ENCODE measurements at regions not wholly inside any gene's neighbourhood (a gene's known extent, or its start where the extent isn't known, plus 50 kb on each side); places are given as distances from the start of the nearest gene placed in this dataset.
"Not testable (repeated sequence)": the region's sequence is repeated elsewhere in the genome, so short reads cannot be mapped to it uniquely, and the experiment has no call there.

DNA sequence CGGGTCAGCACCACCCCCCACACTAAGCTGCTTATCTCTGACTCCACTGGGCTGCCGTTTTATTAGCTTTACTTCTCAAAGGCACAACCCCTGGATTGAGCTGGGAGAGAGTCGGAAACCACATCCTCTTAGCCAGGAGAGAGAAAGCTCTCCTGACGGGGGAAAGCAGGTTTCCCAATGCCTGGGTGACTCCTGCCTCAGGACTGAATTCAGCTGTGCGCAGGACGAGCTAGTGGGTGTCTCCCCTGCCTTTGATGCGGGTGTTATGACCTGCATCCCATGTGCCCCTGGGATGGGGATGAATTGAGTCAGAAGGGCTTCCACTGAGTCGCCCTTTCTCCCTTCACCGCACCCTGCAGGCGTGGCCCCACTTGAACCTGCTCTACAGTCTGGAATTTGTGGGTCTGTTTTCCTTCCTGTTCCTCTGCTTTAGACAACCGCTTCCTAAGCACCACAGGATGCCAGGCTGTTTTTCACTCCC, 819.2 kb upstream of the EEF2KMT start:
- no peak for DNase-seq (ENCODE audit: low read depth in 3 of 3)

DNA sequence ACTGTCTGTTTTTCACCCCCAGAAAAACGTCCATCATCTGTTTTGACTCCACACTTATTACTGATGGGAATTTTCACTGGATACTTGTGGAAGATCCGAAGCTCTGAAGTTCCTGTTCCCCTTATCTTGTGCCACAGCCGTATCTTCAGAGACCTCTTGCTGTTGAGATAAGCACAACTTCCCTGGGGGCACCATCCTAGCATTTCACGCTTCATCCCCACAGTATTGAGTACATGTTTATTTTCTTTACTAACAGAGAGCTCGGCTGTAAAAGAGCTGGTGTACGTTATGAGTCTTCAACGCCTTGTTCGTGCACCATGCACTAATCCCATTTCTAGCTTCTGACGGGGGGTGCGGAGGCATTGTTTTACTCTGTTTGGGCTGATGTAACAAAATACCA, 813.6 kb upstream of the EEF2KMT start:
- DNase-seq (ENCODE audit: low read depth in 3 of 3), result no peak

DNA sequence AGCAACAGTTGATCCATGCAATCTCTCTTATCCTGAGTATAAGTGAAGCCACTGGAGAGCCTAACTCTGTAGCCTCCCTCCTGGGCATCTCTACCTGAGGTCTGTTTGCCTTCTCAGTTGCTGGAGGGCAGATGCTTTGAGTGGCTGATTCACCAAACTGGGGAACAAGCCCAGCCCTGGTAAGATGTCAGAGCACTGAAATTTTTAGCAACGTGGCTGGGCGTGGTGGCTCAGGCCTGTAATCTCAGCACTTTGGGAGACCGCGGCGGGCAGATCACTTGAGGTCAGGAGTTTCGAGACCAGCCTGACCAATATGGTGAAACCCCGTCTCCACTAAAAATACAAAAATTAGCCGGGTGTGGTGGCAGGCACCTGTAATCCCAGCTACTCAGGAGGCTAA, 812.0 kb upstream of the EEF2KMT start:
- DNase-seq (ENCODE audit: low read depth in 3 of 3), result not testable (repeated sequence)

- no peak for DNase-seq (ENCODE audit: low read depth in 3 of 3)
These were observed 809.9 kb upstream of the EEF2KMT start for GRCh38 chr16:5907544-5907943.

DNA sequence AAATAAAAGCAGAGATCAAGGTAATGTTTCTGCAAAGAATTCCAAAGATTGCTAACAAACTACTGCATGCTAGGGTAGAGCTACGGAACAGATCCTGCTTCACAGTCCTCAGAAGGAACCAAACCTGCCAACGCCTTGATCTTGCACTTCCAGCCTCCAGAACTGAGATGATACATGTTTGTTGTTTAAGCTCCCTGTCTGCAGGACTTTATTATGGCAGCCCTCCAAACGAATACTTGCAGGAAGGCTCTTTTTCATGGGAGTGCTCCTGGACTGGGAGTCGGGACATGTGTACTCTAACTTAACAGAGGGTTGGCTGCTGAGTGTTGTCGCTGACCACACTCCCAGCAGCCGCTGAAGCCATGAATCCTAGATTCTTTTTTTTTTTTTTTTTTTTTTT, 808.8 kb upstream of the EEF2KMT start:
- no peak for DNase-seq (ENCODE audit: low read depth in 3 of 3)

GRCh38 chr16:5905935-5906334, 808.3 kb upstream of the EEF2KMT start:
- no peak for DNase-seq (ENCODE audit: low read depth in 3 of 3)

DNA sequence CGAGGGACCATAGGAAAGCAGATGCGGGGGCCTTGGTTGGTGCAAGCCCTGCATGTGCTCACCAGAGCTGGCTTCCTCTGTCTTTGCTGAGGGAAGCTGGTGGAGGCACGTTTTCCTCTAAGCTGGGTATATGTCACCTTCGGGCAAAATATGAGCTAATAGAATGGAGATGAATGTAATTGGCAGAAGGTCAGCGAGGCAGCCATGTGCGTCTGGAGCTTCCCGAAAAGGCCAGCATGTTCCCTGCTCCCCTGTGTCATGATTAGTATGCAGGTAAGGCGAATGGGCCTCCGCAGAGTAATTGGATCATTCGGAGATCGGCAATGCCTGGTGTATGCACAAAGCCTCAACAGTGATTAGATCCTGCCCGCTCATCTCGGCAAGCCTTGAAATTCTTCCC, 806.2 kb upstream of the EEF2KMT start:
- DNase-seq (ENCODE audit: low read depth in 3 of 3), result no peak

GRCh38 chr16:5903153-5903552, 805.6 kb upstream of the EEF2KMT start:
- DNase-seq (ENCODE audit: low read depth in 3 of 3), result no peak

DNA sequence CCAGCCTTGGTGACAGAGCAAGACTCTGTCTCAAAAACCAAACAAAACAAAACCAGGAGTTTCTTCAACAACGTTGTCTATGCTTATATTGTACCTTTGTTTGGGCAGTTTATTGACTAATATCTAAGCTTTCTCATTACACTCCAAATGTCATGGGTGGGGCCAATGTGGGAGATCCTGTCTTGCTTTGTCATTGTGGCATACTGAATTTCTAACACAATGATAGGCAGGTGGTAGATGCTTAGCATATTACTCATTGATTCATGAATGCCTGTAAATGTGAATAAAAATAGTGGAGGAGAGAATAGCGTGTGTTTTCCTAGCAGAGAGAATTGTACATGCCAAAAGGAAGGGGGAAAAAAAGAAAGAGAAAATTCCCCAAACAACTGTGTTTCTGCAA, 802.5 kb upstream of the EEF2KMT start:
- no peak for DNase-seq (ENCODE audit: low read depth in 3 of 3)

DNA sequence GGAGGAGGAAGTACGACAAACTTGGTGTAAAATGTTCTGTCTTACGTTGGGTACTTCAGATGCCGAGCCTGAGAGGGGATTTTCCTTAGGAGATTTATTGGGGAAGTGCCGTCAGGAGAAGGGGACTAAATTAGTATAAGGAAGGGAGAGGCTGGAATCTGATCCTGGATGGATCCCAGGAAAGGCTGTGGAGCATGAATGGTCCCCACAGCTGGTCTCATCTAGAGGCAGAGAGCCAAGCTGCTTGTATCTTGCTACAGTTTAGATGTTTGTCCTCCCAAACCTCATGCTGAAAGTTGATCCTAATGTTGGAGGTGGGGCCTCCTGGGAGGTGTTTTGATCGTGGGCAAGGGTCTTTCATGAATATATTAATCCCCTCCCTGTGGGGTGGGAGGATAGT, 798.4 kb upstream of the EEF2KMT start:
- no peak for DNase-seq (ENCODE audit: low read depth in 3 of 3)

DNA sequence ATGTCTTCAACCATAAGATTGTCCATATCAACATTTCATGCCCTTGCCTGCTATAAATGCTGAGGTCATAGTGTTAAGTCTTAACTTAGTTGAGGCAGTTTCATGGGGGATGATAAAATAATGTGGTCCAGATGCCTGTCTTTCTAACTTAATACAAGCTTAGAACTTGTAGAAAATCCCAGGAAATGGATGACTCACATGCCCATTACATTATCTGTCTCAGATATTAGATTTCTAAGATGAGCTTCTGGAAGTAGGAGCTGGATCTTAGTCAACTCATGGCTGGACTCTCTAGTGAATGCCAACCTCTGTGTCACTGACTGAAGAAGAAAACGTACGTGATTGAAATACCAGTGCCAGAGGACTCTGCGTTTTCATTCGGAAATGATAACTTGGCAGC, 797.5 kb upstream of the EEF2KMT start:
- no peak for DNase-seq (ENCODE audit: low read depth in 3 of 3)

DNA sequence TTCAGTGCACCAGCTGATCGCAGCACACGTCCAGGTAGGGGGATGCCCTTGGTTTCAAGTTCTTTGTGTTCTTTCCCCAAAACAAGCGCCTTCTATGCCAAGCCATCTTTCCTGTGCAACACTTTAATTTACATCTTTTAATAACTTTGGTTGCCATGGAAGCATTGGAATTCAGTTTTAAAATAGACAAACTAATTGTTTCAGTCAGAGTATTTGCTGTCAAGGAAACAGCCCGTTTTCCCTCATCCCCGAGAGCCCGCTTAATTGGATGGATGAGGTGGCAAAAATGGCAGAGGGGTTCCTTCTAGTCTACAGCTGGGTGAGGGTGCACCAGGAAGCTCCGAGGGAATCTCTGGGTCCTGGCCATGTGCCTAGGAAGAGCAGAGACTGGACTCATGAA, 793.7 kb upstream of the EEF2KMT start:
- DNase-seq (ENCODE audit: low read depth in 3 of 3), result no peak

DNA sequence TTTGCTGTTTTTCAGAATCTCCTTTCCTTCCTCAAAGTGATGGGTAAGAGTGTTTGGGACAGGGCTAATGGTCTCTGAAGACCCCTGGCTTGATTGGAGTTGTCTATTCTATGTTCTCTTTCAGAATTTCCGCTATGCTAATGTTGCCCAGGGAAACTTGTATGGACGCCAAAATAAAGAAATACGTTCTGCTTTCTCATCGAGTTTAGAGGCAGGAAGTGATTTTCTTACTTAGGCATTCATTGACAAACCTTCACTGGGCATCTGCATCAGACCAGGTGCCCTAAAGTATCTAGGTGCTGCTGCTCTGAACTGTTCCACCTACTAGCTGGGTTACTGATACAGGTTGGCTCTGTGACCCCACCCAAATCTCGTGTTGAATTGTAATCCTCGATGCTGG, 787.9 kb upstream of the EEF2KMT start:
- no peak for DNase-seq (ENCODE audit: low read depth in 3 of 3)

DNA sequence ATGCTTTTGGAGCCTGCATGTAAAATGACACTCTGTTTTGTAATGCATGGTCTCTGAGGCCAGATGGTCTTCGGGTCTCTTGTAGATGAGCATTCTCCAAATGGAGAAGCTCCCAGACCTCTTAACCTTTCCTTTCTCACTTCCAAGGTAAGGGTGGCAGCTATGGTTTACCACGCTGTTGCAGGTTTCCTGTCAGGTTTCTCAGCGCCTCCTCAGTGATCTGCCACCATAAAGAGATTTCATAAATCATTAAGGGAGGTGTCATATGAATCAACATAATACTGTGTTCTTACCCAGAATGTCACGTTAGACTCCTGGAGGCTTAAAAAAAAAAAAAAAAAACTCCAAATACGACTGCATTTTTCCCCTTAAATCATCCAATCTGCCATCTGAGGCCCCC, 787.4 kb upstream of the EEF2KMT start:
- DNase-seq (ENCODE audit: low read depth in 3 of 3), result no peak

DNA sequence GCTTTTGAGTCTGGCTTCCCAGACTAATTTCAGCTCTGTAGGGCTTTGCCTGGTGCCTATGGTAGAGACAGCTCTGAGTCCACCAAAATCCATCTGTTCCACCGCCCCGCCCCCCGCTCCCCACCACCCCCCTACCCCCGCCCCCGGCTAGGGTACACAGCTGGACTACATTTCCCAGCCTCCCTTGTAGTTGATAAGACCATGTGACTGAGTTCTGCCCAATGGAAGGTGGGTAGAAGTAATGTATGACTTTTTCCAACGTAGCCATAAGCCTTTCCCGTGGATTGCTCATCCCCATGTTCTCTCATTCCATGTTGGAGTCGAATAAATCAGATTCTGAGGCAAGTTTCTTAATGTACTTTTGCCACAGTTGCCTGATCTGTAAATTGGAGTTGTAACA, 786.7 kb upstream of the EEF2KMT start:
- no peak for DNase-seq (ENCODE audit: low read depth in 3 of 3)

GRCh38 chr16:5882087-5882640, 784.6 kb upstream of the EEF2KMT start:
- no peak for DNase-seq (ENCODE audit: low read depth in 3 of 3)

DNA sequence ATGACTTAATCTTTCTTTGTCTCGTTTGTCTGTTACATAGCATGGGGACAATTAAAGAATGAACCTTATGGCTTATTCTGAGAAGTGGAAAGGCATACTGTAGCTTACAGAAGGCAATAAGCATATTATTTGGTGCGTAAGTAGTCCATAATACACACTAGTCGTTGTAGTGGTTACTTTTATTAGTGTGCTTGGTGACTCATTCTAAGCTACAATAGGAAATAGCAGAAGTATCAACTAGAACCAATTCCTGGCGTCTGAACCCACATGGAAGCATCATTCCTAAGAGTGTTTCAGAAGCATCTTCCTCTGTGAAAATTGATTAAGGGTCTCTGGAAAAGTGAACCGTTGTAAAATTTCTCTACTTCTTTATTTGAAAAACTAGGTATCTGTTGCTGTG, 777.8 kb upstream of the EEF2KMT start:
- DNase-seq (ENCODE audit: low read depth in 3 of 3), result no peak

- DNase-seq (ENCODE audit: low read depth in 3 of 3), result no peak
These were observed 777.3 kb upstream of the EEF2KMT start for GRCh38 chr16:5874899-5875298.

DNA sequence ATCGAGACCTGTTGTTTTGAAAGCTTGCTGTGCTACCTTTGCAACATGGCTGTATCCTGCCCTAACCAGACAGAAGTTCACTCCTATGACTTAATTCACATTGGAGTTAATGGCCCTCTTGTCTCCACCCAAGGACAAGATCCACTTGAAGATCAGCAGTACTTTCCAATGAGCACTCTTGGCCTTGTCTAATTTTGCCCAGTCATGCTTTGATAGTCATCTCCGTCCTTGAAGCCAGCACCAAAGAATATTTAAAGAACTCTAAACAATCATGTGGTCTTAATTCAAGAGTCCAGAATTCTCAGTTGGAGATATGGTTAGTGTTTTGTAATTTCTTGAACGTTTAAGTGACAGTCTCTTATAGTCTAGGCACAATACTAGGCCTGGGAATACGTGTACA, 775.6 kb upstream of the EEF2KMT start:
- no peak for DNase-seq (ENCODE audit: low read depth in 3 of 3)

- DNase-seq (ENCODE audit: low read depth in 3 of 3), result no peak
These were observed 773.5 kb upstream of the EEF2KMT start for GRCh38 chr16:5870886-5871691.

DNA sequence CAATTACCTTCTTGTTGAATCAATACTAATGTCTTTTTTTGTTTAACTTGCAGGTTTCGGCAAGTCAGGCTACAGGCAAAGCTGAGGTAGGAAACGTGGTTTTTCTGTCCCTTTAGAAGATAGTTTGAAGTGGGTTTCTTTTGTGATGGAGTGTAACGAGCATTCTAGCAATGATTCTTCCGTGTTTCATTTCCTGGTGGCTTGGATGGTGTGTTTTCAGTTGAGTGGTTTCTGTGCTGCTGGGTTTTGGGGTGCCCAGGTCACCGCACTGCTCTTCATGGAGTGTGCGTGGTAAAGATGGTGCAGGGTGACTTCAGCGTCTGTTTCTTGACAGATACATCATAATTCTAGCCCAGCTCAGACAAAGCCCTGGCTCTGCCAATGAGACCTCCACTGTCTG, 769.7 kb upstream of the EEF2KMT start:
- no peak for DNase-seq (ENCODE audit: low read depth in 3 of 3)

DNA sequence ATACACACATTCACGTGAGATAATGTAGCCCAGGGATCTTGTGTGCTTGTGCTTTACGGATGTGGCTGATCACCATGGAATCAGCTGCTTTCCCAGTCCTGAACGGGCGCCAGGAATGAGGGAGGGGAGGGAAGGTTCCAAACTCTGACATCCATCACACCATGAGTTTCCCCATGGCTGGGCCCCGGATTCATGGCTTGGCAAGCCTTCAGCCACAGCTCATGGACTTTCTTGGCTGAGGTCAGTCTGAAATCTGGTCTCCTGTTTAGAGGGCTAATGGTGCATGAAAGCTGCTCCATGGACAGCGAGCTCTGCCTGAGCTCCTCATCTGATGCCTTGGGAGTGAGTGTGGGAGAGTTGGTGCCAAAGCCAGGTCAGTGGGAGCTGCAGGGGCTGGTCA, 767.6 kb upstream of the EEF2KMT start:
- no peak for DNase-seq (ENCODE audit: low read depth in 3 of 3)

- DNase-seq (ENCODE audit: low read depth in 3 of 3), result no peak
These were observed 765.5 kb upstream of the EEF2KMT start for GRCh38 chr16:5863071-5863606.
